Mesendoderm (in vitro differentiated cells): ENCODE measurements at regions not wholly inside any gene's neighbourhood (a gene's known extent, or its start where the extent isn't known, plus 50 kb on each side); places are given as distances from the start of the nearest gene placed in this dataset.

Experiments used
- DNase-seq: peaks from one replicate; pipeline ENCODE4 v3.0.0; 2013
- H2AK5ac ChIP-seq: 2 replicates; pipeline ENCODE4 v1.6.1; 2013; ENCODE audit warnings: low read length, inconsistent platforms
- H2BK120ac ChIP-seq: 2 replicates; pipeline ENCODE4 v1.6.1; 2013; ENCODE audit warnings: low read depth, mild to moderate bottlenecking, low read length, moderate library complexity, mixed read lengths
- H2BK15ac ChIP-seq: replicated peaks from 2 replicates; pipeline ENCODE4 v1.6.1; 2013; ENCODE audit warnings: low read depth, mild to moderate bottlenecking, moderate library complexity
- H2BK5ac ChIP-seq: 2 replicates; pipeline ENCODE4 v1.6.1; 2013; ENCODE audit warnings: low read length, inconsistent platforms
- H3K18ac ChIP-seq: 2 replicates; pipeline ENCODE4 v1.6.1; 2013; ENCODE audit warnings: mild to moderate bottlenecking, low read length, mixed read lengths
- H3K23ac ChIP-seq: one replicate; pipeline ENCODE4 v1.6.1; 2013; ENCODE audit warnings: low read length
- H3K27ac ChIP-seq: 2 replicates; pipeline ENCODE4 v1.5.1; 2013; ENCODE audit warnings: low read depth, mild to moderate bottlenecking, inconsistent platforms, low read length, moderate library complexity
- H3K27me3 ChIP-seq: 2 replicates; pipeline ENCODE4 v1.6.1; 2013; ENCODE audit warnings: low read length, control low read depth, mild to moderate bottlenecking, inconsistent platforms; ENCODE audit not compliant: insufficient read depth, poor library complexity
- H3K36me3 ChIP-seq: 2 replicates; pipeline ENCODE4 v1.6.1; 2013; ENCODE audit warnings: low read length, inconsistent platforms; ENCODE audit not compliant: control insufficient read depth, insufficient read depth
- H3K4ac ChIP-seq: one replicate; pipeline ENCODE4 v1.6.1; 2013; ENCODE audit warnings: low read depth, mild to moderate bottlenecking, low read length, moderate library complexity
- H3K4me1 ChIP-seq: 2 replicates; pipeline ENCODE4 v1.6.1; 2013; ENCODE audit warnings: low read depth, low read length, inconsistent platforms; ENCODE audit not compliant: control insufficient read depth
- H3K4me2 ChIP-seq: 2 replicates; pipeline ENCODE4 v1.6.1; 2013; ENCODE audit warnings: low read length
- H3K4me3 ChIP-seq: 2 replicates; pipeline ENCODE4 v1.5.1; 2013; ENCODE audit warnings: mild to moderate bottlenecking, low read length
- H3K56ac ChIP-seq: one replicate; pipeline ENCODE4 v1.6.1; 2013; ENCODE audit warnings: low read length
- H3K79me1 ChIP-seq: 2 replicates; pipeline ENCODE4 v1.6.1; 2013; ENCODE audit warnings: low read length, inconsistent platforms
- H3K79me2 ChIP-seq: 2 replicates; pipeline ENCODE4 v1.6.1; 2013; ENCODE audit warnings: mild to moderate bottlenecking, low read length; ENCODE audit not compliant: control insufficient read depth, insufficient read depth
- H3K9ac ChIP-seq: 2 replicates; pipeline ENCODE4 v1.6.1; 2013; ENCODE audit warnings: low read length, inconsistent platforms
- H4K5ac ChIP-seq: one replicate; pipeline ENCODE4 v1.6.1; 2013; ENCODE audit warnings: low read length
- H4K8ac ChIP-seq: one replicate; pipeline ENCODE4 v1.6.1; 2013; ENCODE audit warnings: low read depth, mild to moderate bottlenecking, control low read depth, low read length, moderate library complexity
- WGBS: extraction: QIAGEN DNeasy Blood & Tissue Kit; methylation state at CpG from one replicate; pipeline ENCODE4 v1.1.7; 2013; ENCODE audit warnings: low lambda C conversion rate, missing lambda C conversion rate; ENCODE audit not compliant: insufficient coverage; ENCODE audit errors: extremely low coverage; 5-methylcytosine and 5-hydroxymethylcytosine counted together

DNA sequence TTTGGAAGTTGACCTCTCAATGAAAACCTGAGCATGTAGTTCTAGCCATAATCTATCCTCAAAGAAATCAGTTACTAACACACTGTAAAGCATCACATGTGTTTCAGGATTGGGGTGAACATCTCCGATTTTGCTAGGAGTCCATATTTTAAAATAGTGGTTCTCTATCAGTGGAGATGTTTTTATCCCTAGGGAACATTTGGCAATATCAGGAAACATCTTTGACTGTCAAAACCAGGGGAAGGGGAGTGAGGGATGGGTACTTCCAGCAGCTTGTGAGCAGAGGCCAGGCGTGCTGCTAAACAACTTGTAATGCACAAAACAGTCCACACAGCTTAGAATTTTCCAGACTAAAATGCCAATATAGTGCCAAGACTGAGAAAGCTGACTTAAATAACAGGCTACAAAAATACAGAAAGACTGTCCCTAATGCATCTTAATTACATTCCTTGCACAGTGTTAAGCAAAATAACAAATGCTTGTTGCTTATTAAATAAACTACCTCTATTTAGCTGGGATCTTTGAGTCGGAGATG lies 120.9 kb downstream of the CRPPA start:
- H3K36me3 ChIP-seq: no peaks in the 10 kb centered on the region
- H3K4me2 ChIP-seq: no peak overlapping the region
- no peaks in the 10 kb centered on the region for H3K79me2 ChIP-seq
- no peak overlapping the region for H4K5ac ChIP-seq
- no peak overlapping the region for H2AK5ac ChIP-seq
- H2BK120ac ChIP-seq: no peak overlapping the region
- H3K79me1 ChIP-seq: no peaks in the 10 kb centered on the region
- no peak overlapping the region for H3K9ac ChIP-seq
- no peaks in the 10 kb centered on the region for H3K27me3 ChIP-seq
- H3K56ac ChIP-seq: no peak overlapping the region
- H3K23ac ChIP-seq: no peak overlapping the region
- H3K18ac ChIP-seq: no peak overlapping the region
- no peaks in the 10 kb centered on the region for H3K4me1 ChIP-seq
- no peak overlapping the region for H3K4me3 ChIP-seq
- no peak overlapping the region for H3K27ac ChIP-seq
- H2BK5ac ChIP-seq: no peak overlapping the region
- WGBS: no CpG with 5 or more reads among the region's 3 CpGs
- H3K4ac ChIP-seq: no peak overlapping the region
- no peak overlapping the region for H2BK15ac ChIP-seq
- H4K8ac ChIP-seq: no peak overlapping the region
- no peak for DNase-seq

DNA sequence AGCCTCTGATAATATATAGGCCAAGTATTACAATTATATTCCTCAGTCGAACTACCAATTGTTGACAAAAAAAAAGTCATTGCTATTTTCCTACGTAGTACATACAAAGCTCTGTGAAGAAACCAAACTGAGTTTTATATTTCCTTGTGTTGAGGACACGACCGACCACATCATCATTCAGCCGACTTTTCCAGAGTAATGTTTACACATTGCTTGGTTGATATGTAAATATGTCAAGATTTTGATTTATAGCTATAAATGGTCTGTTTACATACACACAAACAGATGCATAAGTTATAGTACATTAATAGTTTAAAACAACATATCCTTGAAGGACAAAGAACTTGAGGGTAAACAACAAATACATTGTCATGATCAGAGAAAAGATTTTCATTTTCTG lies 121.5 kb downstream of the CRPPA start:
- H2AK5ac ChIP-seq: no peak overlapping the region
- H3K23ac ChIP-seq: no peak overlapping the region
- H3K27me3 ChIP-seq: no peaks in the 10 kb centered on the region
- H3K56ac ChIP-seq: no peak overlapping the region
- H3K79me1 ChIP-seq: no peaks in the 10 kb centered on the region
- H3K4me3 ChIP-seq: no peak overlapping the region
- H3K79me2 ChIP-seq: no peaks in the 10 kb centered on the region
- no peak overlapping the region for H3K27ac ChIP-seq
- no peak overlapping the region for H2BK5ac ChIP-seq
- no peak overlapping the region for H3K4ac ChIP-seq
- no peak overlapping the region for H2BK120ac ChIP-seq
- H3K18ac ChIP-seq: no peak overlapping the region
- no peak overlapping the region for H4K8ac ChIP-seq
- no peak overlapping the region for H3K9ac ChIP-seq
- H2BK15ac ChIP-seq: no peak overlapping the region
- H3K36me3 ChIP-seq: no peaks in the 10 kb centered on the region
- no peak for DNase-seq
- no peak overlapping the region for H4K5ac ChIP-seq
- H3K4me1 ChIP-seq: no peaks in the 10 kb centered on the region
- no CpG with 5 or more reads among the region's 5 CpGs for WGBS
- no peak overlapping the region for H3K4me2 ChIP-seq

DNA sequence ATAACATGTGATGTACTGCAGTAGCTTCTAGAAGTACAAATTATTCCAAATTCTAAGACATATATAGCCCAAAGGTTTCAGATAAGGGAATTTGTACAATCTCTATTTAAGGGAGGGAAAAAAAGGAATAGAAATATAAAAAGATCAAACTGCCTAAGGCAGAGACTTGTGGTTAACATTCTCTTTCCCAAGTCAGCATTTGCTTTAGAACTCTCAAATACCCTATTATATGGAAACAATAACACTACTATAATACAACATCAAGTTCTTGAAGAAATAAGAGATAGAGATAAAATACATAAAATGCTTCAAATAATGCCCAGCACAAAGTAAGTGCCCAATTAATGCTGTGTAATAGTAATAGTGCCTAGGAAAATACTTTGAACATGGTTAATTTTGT lies 123.1 kb downstream of the CRPPA start:
- Histone ChIP-seq H4K5ac (no peak overlapping the region), H3K18ac (no peak overlapping the region), H3K79me1 (no peaks in the 10 kb centered on the region)

DNA sequence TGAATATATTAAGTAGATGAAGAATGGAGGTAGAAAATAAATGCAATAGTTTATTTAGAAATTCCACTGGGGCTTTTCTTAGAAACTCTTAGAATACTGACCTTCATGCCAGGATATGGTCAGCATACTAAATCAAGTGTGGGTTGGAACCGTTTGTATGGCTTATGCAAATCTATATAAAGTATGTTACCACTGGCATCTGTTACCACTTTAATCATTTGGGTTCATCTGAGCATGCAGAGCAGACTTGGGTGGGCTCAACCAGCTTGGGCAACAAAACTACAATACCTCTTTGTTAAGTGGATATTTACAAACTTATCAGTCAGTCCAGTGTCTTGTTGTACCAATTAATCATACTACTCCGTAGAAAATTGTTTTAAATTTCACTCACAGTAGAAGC lies 125.8 kb downstream of the CRPPA start:
- Histone ChIP-seq H3K79me1 (no peaks in the 10 kb centered on the region), H2AK5ac (no peak overlapping the region), H2BK5ac (no peak overlapping the region), H3K4me3 (no peak overlapping the region), H3K27ac (no peak overlapping the region), H2BK120ac (no peak overlapping the region), H3K79me2 (no peaks in the 10 kb centered on the region), H4K8ac (no peak overlapping the region), H3K23ac (no peak overlapping the region), H3K36me3 (no peaks in the 10 kb centered on the region), H3K27me3 (no peaks in the 10 kb centered on the region), H3K4ac (no peak overlapping the region), H3K18ac (no peak overlapping the region), H4K5ac (no peak overlapping the region), H2BK15ac (no peak overlapping the region), H3K56ac (no peak overlapping the region), H3K4me2 (no peak overlapping the region), H3K9ac (no peak overlapping the region), H3K4me1 (no peaks in the 10 kb centered on the region)
- WGBS: no CpG with 5 or more reads among the region's 2 CpGs
- no peak for DNase-seq

More for the DNA sequence above, 123.1 kb downstream of the CRPPA start:
- no peaks in the 10 kb centered on the region for H3K79me2 ChIP-seq
- H2BK120ac ChIP-seq: no peak overlapping the region
- H3K23ac ChIP-seq: no peak overlapping the region
- DNase-seq: no peak
- H3K4ac ChIP-seq: no peak overlapping the region
- no peak overlapping the region for H4K8ac ChIP-seq
- no peak overlapping the region for H3K4me2 ChIP-seq
- no peak overlapping the region for H3K4me3 ChIP-seq
- H3K56ac ChIP-seq: no peak overlapping the region
- H3K4me1 ChIP-seq: no peaks in the 10 kb centered on the region
- no peak overlapping the region for H2BK5ac ChIP-seq
- H2BK15ac ChIP-seq: no peak overlapping the region
- no peaks in the 10 kb centered on the region for H3K27me3 ChIP-seq
- no peak overlapping the region for H2AK5ac ChIP-seq
- no peak overlapping the region for H3K9ac ChIP-seq
- no peaks in the 10 kb centered on the region for H3K36me3 ChIP-seq
- H3K27ac ChIP-seq: no peak overlapping the region

DNA sequence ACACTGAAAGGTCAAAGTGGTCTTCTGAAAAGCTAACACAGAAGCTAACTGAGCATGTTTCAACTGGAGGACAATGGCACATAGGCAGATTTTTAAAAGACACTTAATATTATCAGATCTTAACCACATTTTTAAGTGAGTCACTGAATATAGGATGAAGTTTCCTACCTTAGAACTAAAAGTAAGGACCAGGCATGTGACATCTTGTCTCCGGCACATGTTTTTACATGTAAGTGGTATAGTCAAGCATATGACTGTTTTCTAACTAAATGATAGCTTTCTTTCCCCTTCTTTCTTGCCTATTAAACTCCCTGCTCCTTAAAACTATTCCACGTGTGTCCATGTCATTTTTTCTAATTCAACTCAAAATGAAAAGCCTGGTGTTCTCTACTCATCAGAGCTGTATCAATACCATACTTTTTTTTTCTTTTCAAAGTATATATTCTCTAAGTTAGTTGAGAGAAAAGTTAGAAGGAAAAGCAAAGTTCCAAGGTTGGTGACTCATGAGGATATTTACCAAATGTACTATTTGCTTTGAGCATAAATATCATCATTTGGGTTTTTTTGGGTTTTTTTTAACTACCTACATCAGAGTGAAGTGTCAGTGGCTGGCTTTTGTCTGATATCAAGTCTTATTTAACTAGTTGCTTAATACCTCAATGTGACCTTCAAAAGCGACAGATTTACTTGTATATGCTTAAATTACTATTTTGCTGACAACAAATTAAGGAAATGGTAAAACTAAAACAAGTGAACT lies 127.5 kb downstream of the CRPPA start:
- Histone ChIP-seq H3K18ac (no peak overlapping the region), H3K4me1 (no peaks in the 10 kb centered on the region), H3K56ac (no peak overlapping the region), H4K5ac (no peak overlapping the region), H3K79me1 (no peaks in the 10 kb centered on the region), H3K27me3 (no peaks in the 10 kb centered on the region), H3K79me2 (no peaks in the 10 kb centered on the region), H3K4me2 (no peak overlapping the region), H3K4ac (no peak overlapping the region), H3K36me3 (no peaks in the 10 kb centered on the region), H3K9ac (no peak overlapping the region), H3K27ac (no peak overlapping the region), H3K23ac (no peak overlapping the region), H2BK5ac (no peak overlapping the region), H4K8ac (no peak overlapping the region), H3K4me3 (no peak overlapping the region), H2AK5ac (no peak overlapping the region), H2BK15ac (no peak overlapping the region), H2BK120ac (no peak overlapping the region)
- DNase-seq: no peak
- no CpG with 5 or more reads among the region's 3 CpGs for WGBS

DNA sequence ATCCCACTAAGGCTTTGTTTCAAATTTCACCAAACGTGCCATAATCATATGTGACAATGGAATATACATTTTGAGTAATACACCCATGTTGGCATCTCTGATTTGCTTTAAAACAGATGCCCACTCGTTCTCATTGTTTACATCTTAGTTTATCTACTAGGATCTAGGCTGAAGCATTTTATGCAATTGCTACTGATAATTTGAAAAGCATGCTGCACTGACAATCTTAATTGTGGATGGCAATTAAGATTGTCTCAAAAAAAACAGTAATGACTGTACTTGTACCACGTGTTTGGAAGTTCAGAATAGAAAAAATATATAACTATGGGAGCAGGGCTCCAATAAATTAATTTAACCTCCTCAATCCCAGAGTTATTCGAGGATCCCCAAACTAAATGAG lies 136.8 kb downstream of the CRPPA start:
- Histone ChIP-seq H3K23ac (no peak overlapping the region), H3K4ac (no peak overlapping the region), H3K4me3 (no peak overlapping the region), H3K79me2 (no peaks in the 10 kb centered on the region), H4K8ac (no peak overlapping the region), H3K18ac (no peak overlapping the region), H2AK5ac (no peak overlapping the region), H3K9ac (no peak overlapping the region), H3K36me3 (no peaks in the 10 kb centered on the region), H3K79me1 (no peaks in the 10 kb centered on the region), H3K56ac (no peak overlapping the region), H3K27ac (no peak overlapping the region), H2BK120ac (no peak overlapping the region), H2BK15ac (no peak overlapping the region), H4K5ac (no peak overlapping the region), H3K4me1 (no peaks in the 10 kb centered on the region), H3K4me2 (no peak overlapping the region), H2BK5ac (no peak overlapping the region), H3K27me3 (no peaks in the 10 kb centered on the region)
- WGBS: no CpG with 5 or more reads among the region's 4 CpGs
- DNase-seq: no peak
